ENCODE measurements at regions not wholly inside any gene's neighbourhood (a gene's known extent, or its start where the extent isn't known, plus 50 kb on each side); places are given as distances from the start of the nearest gene placed in this dataset.
"Not testable (repeated sequence)": the region's sequence is repeated elsewhere in the genome, so short reads cannot be mapped to it uniquely, and the experiment has no call there.

DNA sequence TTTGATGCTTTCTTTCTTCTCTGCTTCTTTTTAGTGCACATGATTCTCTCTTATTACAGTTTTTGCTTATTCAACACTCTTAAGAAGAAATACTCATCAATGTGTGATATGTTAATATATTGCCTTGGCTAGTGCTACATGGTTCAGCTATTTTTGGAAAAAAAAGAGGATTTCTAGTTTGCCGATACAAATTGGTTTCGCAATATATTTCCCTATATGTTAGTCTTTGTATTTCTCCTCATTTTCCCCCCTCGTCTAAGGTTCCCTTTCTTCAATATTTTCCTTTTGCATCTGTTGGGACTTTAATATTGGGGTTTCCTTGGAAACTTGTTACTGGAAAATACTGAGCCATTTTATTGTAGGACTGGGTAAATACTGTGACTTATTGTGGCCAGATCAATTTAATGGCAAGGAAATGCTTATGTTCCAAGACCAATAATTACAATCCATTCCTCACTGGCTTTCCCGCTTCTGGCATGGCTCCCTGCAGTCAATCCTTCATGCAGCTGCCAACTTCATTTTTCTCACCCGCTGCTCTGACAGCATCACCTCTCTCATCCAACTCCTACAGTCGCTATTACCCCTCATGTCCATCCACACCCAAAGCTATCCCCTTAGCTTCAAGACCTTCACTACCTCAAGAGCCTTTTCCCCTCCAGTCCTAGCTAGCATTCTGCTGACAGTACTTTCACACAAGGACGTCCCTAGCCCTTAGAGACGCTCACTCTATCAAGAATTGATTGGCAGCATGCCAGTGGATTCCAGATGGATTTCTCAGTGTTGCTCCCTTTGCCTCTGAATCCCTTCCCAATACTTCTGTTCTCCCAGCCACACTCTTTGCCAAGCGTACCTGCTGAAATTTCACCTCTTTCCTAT, 280.1 kb upstream of the TMTC4 start:
- Mint-ChIP-seq H3K27me3 (no peaks in the 10 kb centered on the region), H3K27ac (no peak overlapping the region), H3K4me1 (no peaks in the 10 kb centered on the region), H3K9me3 (no peaks in the 10 kb centered on the region), H3K4me3 (no peak overlapping the region), H3K36me3 (ENCODE audit: low read depth) (no peaks in the 10 kb centered on the region)
- intact Hi-C loops (cut with micrococcal nuclease) = no loop called here
- no peak for DNase-seq

DNA sequence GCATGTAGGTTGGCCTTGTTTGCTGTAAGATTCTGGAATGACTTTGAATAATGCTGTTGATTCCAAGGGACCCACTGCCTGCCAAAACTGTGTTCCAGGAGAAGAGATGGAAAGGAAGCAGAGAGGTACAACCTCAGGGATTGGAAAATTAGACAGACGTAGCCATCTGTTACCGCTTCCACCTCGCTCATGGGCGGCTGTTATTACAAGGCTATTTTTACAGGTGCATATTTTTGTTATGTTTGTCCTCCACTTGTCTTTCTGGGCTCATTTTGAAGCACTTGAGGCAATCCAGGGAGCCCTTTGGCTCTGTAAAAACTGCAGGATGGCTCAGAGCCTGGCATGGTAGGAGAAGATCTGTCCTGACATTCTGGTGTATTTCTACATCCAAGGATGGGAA, 276.4 kb upstream of the TMTC4 start:
- intact Hi-C loops (cut with micrococcal nuclease) = no loop called here
- H3K4me3 Mint-ChIP-seq = no peak overlapping the region
- DNase-seq = no peak

DNA sequence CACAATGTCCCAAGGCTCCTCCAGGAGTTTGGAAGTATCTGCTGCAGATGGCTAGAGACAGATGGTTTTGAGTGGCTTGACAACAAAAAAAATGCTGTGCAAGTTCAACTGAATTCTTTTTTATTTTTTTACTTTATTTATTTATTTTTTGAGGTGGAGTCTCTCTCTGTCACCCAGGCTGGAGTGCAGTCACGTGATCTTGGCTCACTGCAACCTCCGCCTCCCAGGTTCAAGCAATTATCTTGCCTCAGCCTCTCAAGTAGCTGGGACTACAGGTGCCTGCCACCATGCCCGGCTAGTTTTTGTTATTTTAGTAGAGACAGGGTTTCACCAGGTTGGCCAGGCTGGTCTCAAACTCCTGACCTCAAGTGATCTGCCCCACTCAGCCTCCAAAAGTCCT, 274.3 kb upstream of the TMTC4 start:
- H3K9me3 Mint-ChIP-seq; H3K4me1 Mint-ChIP-seq; H3K4me3 Mint-ChIP-seq; DNase-seq; H3K27ac Mint-ChIP-seq; intact Hi-C loops (cut with micrococcal nuclease); H3K27me3 Mint-ChIP-seq; H3K36me3 Mint-ChIP-seq (ENCODE audit: low read depth): not testable (repeated sequence)

More for the DNA sequence above, 276.4 kb upstream of the TMTC4 start:
- Mint-ChIP-seq H3K9me3 (no peaks in the 10 kb centered on the region), H3K4me1 (no peaks in the 10 kb centered on the region), H3K36me3 (ENCODE audit: low read depth) (no peaks in the 10 kb centered on the region), H3K27ac (no peak overlapping the region), H3K27me3 (no peaks in the 10 kb centered on the region)

DNA sequence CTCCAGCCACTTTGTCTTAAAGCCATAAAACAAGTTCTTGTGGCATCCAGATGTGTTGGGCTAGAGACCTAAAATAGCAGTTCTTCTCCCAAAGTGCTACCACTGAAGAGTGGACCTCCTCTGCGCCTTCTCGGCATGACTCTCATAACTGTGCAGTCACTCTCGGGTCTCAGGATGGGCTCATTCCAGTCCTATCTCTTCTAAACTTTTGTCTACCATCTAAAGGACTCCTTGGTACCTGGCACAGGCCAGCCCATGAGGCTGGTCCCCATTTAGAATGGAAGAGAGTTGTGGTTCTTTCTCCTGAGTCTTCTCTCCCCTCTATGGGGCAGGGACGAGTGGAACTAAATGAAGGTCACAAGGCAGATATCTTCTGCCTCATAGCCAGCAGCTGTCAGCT, 272.0 kb upstream of the TMTC4 start:
- DNase-seq = no peak
- no peaks in the 10 kb centered on the region for H3K9me3 Mint-ChIP-seq
- H3K4me3 Mint-ChIP-seq = no peak overlapping the region
- H3K27ac Mint-ChIP-seq = no peak overlapping the region
- intact Hi-C loops (cut with micrococcal nuclease) = no loop called here
- H3K36me3 Mint-ChIP-seq (ENCODE audit: low read depth) = no peaks in the 10 kb centered on the region
- H3K27me3 Mint-ChIP-seq = peaks cover 2% of the 10 kb centered on the region
- H3K4me1 Mint-ChIP-seq = no peaks in the 10 kb centered on the region

DNA sequence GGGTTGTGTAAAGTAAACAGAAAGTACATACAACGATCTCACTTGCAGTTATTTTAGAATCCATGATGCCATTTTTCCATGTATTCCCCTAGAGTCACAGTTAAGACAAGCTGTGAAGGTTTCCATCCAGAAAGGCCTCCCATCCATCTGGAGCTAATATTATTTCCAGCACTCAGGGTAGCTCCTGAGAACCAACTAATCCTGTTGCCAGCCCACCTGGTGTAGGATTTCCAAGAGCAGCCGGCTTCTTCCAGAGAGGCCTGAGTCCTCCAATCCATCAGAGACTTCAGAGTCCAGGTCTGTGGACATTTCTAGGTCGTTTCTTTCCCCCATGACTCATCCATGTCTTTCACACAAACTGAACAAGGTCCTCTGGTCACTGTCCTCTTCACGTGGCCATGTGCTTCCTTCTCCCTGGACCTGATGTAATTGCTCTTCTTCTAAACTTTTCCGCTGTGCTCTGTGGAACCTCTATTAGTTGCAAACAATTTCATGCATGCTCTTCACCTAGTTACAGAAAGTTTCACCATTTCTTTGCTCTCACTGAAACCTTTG, 270.3 kb upstream of the TMTC4 start:
- intact Hi-C loops (cut with micrococcal nuclease) = no loop called here
- Mint-ChIP-seq H3K27me3 (peaks cover 5% of the 10 kb centered on the region), H3K27ac (no peak overlapping the region), H3K36me3 (ENCODE audit: low read depth) (no peaks in the 10 kb centered on the region), H3K9me3 (no peaks in the 10 kb centered on the region), H3K4me3 (no peak overlapping the region), H3K4me1 (no peaks in the 10 kb centered on the region)
- DNase-seq = no peak

DNA sequence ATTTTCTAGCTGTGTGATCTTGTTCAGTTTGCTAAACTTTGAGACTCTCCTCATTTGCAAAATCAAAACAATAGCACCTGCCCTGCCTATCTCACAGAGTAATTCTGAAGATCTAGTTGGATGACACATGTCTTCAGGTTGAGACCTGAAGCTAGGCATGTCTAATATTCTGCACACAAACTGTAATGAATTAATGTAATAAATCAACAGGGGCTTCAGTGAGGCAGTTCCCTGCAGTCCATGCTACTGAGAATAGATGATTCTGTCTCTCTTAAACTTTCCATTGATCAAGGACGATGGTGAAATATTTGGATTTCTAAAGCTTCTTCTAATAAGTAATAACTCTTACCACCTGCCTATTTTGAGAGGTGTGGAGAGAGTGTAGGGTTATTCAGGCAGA, 268.1 kb upstream of the TMTC4 start:
- intact Hi-C loops (cut with micrococcal nuclease) = no loop called here
- Mint-ChIP-seq H3K9me3 (no peaks in the 10 kb centered on the region), H3K27me3 (peaks cover 5% of the 10 kb centered on the region)

DNA sequence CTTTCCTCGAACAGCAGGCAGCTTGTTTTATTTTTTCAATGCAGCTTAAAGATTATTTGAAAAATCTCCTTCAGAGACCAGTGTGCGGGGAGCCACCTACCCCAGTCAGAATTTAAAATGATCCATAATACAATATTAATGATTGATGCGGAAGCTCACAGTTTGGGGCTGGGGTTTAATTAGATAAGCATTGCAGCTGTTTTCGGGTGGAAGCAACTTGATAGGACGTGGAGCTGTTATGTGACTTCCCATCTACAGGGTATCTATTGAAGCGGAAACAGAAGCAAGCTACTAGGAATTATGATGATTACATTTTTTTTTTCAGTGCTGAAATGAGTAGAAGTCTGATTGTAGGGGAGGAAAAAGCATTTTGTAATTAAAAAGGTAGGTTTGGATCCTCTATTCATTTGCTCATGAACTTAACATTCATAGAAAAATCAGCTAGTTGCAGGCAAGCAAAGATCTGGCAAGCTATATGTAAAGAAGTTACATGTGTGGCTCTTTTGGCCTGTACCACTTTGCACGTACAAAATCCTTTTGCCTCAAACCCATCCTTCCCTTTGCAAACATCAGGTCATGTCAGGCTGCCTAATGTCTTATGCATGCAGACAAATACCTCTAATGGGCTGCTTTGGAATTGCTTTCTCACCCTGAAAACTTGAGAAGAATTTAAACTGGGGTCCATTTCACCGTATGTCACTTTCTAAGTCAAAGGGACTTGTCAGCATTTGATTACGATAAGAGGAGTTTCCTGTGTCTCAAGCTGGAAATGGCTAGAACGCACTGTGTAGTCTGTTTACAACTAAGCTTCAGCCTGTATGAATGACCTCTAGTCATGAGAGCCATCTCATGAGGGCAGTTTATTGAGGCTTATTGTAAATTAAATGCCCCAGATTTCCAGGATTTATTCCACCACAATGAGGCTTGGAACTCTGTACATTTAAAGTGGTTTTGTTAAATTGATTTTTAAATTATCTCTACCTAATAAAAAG, 267.1 kb upstream of the TMTC4 start:
- Mint-ChIP-seq H3K36me3 (ENCODE audit: low read depth) (no peaks in the 10 kb centered on the region), H3K4me1 (no peaks in the 10 kb centered on the region), H3K9me3 (no peaks in the 10 kb centered on the region), H3K27me3 (peaks cover 5% of the 10 kb centered on the region), H3K4me3 (no peak overlapping the region), H3K27ac (no peak overlapping the region)
- intact Hi-C loops (cut with micrococcal nuclease) = no loop called here
- DNase-seq = no peak

More for the DNA sequence above, 268.1 kb upstream of the TMTC4 start:
- Mint-ChIP-seq H3K36me3 (ENCODE audit: low read depth) (no peaks in the 10 kb centered on the region), H3K4me1 (no peaks in the 10 kb centered on the region), H3K27ac (no peak overlapping the region), H3K4me3 (no peak overlapping the region)
- DNase-seq = no peak

DNA sequence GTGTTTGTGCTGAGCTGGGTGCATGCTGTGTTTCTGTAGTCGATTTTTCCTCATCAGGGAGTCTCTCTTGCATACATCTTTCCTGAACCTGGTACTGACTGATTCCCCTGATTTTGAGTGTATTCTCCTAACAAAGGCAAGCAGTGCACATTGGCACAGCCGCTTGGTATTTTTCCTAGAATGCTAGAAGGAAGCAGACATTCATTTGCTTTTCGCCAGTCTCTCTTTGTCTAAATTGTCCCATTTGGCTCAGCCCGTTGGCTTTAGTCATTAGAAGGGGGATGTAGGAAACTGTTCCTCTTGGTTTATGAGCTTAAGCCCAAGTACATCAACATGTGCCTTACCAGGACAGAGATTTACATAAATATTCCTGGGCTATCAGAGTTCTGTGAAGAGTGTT, 266.1 kb upstream of the TMTC4 start:
- H3K27ac Mint-ChIP-seq = no peak overlapping the region
- H3K4me1 Mint-ChIP-seq = no peaks in the 10 kb centered on the region
- H3K36me3 Mint-ChIP-seq (ENCODE audit: low read depth) = no peaks in the 10 kb centered on the region
- H3K27me3 Mint-ChIP-seq = peaks cover 7% of the 10 kb centered on the region
- no peak overlapping the region for H3K4me3 Mint-ChIP-seq
- DNase-seq = no peak
- intact Hi-C loops (cut with micrococcal nuclease) = no loop called here
- H3K9me3 Mint-ChIP-seq = no peaks in the 10 kb centered on the region

DNA sequence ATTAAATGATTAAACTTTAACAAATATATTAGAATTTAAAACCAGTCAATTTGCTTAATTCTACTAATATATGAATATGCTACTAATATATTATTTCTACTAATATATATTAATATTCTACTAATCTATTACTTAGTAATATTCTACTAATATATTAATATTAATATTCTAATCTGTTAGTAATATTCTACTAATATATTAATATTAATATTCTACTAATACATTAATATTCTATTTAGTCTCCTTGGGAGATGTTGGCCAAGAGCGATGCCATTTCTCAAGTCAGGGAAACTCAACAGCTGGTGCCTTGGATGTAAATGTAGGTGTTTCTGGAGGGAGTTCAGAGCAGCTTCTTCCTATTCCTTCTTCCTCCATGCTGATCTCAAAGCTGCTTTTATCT, 259.2 kb upstream of the TMTC4 start:
- no peaks in the 10 kb centered on the region for H3K36me3 Mint-ChIP-seq (ENCODE audit: low read depth)
- H3K27ac Mint-ChIP-seq = no peak overlapping the region
- no peak for DNase-seq
- H3K4me3 Mint-ChIP-seq = no peak overlapping the region
- intact Hi-C loops (cut with micrococcal nuclease) = no loop called here
- H3K27me3 Mint-ChIP-seq = peaks cover 8% of the 10 kb centered on the region
- no peaks in the 10 kb centered on the region for H3K4me1 Mint-ChIP-seq
- no peaks in the 10 kb centered on the region for H3K9me3 Mint-ChIP-seq

DNA sequence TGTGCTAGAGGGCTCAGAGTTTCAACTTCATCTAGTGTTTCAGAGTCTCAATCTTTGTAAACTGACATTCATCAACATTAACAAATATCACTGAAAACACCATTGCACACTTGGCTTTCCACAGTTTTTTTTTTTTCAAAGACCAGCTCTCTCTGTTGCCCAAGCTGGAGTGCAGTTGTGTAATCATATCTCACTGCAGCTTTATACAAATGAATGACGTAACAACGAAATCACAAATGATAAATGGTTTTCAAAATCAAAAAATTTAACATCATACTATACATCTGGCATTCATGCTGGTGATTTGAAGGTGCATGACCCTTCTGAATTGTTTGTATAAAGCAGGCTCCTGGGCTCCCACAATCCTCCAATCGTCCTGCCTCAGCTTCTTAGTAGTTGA, 248.0 kb upstream of the TMTC4 start:
- Mint-ChIP-seq H3K4me1 (no peaks in the 10 kb centered on the region), H3K36me3 (ENCODE audit: low read depth) (no peaks in the 10 kb centered on the region), H3K4me3 (no peak overlapping the region), H3K27me3 (peaks cover 3% of the 10 kb centered on the region), H3K9me3 (no peaks in the 10 kb centered on the region), H3K27ac (no peak overlapping the region)
- intact Hi-C loops (cut with micrococcal nuclease) = no loop called here
- DNase-seq = no peak

DNA sequence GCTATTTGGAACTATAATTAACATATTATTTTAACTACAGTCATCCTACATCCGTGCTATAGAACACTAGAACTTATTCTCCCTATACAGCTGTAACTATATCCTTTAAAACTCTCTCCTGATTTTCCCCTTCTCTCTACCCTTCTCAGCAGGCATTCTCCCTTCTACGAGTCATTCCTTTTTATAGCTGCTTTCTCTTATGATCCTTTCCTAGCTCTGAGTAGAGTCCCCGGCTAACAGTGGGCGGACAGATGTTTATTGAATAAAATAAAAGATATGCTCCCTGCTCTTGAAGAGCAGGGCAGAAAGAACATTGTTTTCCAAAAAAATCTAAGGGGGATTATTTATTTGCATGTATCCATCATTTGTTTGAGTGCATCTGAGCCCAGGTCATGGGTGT, 246.5 kb upstream of the TMTC4 start:
- intact Hi-C loops (cut with micrococcal nuclease) = no loop called here
- Mint-ChIP-seq H3K27me3 (peaks cover 3% of the 10 kb centered on the region), H3K9me3 (no peaks in the 10 kb centered on the region), H3K27ac (no peak overlapping the region), H3K4me1 (no peaks in the 10 kb centered on the region), H3K36me3 (ENCODE audit: low read depth) (no peaks in the 10 kb centered on the region), H3K4me3 (no peak overlapping the region)
- DNase-seq = no peak

DNA sequence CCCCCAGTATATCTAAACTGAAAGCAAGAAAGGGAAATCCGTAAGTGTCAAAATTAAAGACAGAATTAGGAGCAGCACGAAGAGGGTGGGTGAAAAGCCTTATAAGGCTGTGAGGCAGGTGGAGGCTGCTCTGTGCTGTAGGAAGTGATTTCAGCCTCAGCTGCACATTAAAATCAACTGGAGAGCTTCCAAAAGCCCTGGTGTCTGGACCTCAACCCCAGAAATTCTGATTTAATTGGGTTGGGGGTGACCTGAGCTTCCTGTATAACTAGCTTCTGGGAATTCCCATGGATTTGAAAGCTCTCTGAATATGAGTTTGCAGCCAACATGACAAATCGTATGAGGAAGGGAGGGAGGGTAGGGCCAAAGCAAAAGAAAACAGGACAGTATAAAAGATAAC, 242.4 kb upstream of the TMTC4 start:
- intact Hi-C loops (cut with micrococcal nuclease) = no loop called here
- no peak overlapping the region for H3K27ac Mint-ChIP-seq
- H3K4me3 Mint-ChIP-seq = no peak overlapping the region
- H3K4me1 Mint-ChIP-seq = no peaks in the 10 kb centered on the region
- no peak for DNase-seq
- H3K36me3 Mint-ChIP-seq (ENCODE audit: low read depth) = no peaks in the 10 kb centered on the region
- no peaks in the 10 kb centered on the region for H3K27me3 Mint-ChIP-seq
- no peaks in the 10 kb centered on the region for H3K9me3 Mint-ChIP-seq

DNA sequence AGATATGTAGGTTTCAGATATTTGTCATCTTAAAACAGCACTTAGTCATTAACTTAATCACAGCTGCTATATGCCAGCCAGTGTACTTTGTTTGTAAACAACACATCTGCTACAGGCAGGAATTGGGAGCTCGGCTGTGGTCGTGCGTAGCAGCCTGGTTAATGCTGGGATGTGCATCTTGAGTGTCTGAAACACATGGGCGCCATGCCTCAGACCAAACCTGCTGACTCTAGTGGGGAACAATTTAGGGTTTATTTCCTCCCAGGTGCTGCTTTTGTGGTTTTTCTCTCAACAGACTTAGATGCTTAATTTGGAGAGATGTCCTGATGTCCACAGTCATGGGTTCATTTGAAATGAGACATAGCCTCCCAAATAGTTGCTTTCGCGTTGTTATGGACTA, 238.5 kb upstream of the TMTC4 start:
- H3K27ac Mint-ChIP-seq = no peak overlapping the region
- no peaks in the 10 kb centered on the region for H3K36me3 Mint-ChIP-seq (ENCODE audit: low read depth)
- intact Hi-C loops (cut with micrococcal nuclease) = no loop called here
- no peak for DNase-seq
- H3K4me1 Mint-ChIP-seq = no peaks in the 10 kb centered on the region
- peaks cover 6% of the 10 kb centered on the region for H3K27me3 Mint-ChIP-seq
- H3K9me3 Mint-ChIP-seq = no peaks in the 10 kb centered on the region
- no peak overlapping the region for H3K4me3 Mint-ChIP-seq

Data from activated CD4-positive, alpha-beta T cell treated with anti-CD3 and anti-CD28 coated beads, Interleukin-2, amount 10 ng/mL, durations not matched to agents 24 days and 14 days (primary cell).